BJ (cell line): ENCODE measurements at regions not wholly inside any gene's neighbourhood (a gene's known extent, or its start where the extent isn't known, plus 50 kb on each side); places are given as distances from the start of the nearest gene placed in this dataset.

Source experiments
- CTCF ChIA-PET: fragments of 350-600 bp; formaldehyde crosslinking; extraction: SDS; loops from one replicate; lab custom pipeline; 2021; ENCODE audit warnings: antibody characterized with exemption, inconsistent platforms; lab: Yijun Ruan, JAX
- POLR2A ChIA-PET: fragments of 300-600 bp; sonication (Branson Sonifier 250); formaldehyde crosslinking; extraction: SDS; loops from one replicate; lab custom pipeline; 2021; ENCODE audit warnings: antibody characterized with exemption; lab: Charles Lee
- DNase-seq: peaks from one replicate; pipeline ENCODE4 v3.0.0-alpha.2; 2011; ENCODE audit warnings: low read depth
- H3K27me3 ChIP-seq: 2 replicates; pipeline ENCODE4 v1.6.0; 2011; ENCODE audit warnings: low read length; ENCODE audit not compliant: control insufficient read depth, insufficient read depth
- H3K36me3 ChIP-seq: 2 replicates; pipeline ENCODE4 v1.5.1; 2011; ENCODE audit warnings: low read length; ENCODE audit not compliant: control insufficient read depth, insufficient read depth
- H3K4me3 ChIP-seq: 2 replicates; pipeline ENCODE4 v1.5.1; 2011; ENCODE audit warnings: low read depth, mild to moderate bottlenecking, control low read depth, low read length
- TF ChIP-seq, protein P1 (sequence below): IDR thresholded peaks from 2 replicates; pipeline ENCODE4 v1.5.1; 2011; ENCODE audit warnings: low read depth, mild to moderate bottlenecking, control low read depth, inconsistent platforms, low read length, moderate library complexity; ENCODE audit not compliant: insufficient read depth

DNA sequence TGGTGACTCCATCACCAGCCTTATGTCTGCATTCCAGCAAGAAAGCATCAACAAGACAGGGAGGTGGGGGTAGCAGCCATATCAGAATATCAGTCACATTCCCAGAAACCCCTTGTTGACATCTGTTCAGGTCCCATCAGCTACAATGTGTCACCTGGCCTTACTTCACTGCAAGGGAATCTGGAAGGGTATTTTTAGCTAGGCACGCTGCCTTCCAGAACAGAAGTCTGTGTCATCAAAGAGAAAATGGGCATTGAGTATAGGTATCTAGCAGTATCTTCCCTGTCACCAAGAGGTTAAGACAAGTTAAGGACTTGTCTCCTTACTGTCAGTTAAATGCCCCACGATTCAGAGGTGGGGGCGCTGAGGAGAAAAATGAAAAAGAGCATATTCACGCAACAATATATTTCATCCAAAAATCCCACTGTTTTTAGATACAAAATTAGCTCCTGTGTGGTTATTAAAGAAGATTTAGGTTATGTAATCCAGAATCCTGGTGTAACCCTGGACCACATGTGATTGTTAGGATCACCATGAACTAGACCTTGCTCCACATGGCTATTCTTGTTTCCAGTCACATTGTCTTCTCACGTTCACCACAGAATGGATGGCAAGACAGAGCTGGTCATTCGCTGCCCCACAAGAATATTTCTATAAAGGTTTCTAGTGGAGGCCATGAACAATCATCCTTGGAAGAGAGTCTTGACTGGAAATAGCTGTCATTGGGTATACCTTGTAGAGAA, 60.0 kb upstream of the PDHA1 start:
- H3K36me3 ChIP-seq, result no peaks in the 10 kb centered on the region
- H3K4me3 ChIP-seq, result no peak overlapping the region
- TF ChIP-seq, protein P1, sequence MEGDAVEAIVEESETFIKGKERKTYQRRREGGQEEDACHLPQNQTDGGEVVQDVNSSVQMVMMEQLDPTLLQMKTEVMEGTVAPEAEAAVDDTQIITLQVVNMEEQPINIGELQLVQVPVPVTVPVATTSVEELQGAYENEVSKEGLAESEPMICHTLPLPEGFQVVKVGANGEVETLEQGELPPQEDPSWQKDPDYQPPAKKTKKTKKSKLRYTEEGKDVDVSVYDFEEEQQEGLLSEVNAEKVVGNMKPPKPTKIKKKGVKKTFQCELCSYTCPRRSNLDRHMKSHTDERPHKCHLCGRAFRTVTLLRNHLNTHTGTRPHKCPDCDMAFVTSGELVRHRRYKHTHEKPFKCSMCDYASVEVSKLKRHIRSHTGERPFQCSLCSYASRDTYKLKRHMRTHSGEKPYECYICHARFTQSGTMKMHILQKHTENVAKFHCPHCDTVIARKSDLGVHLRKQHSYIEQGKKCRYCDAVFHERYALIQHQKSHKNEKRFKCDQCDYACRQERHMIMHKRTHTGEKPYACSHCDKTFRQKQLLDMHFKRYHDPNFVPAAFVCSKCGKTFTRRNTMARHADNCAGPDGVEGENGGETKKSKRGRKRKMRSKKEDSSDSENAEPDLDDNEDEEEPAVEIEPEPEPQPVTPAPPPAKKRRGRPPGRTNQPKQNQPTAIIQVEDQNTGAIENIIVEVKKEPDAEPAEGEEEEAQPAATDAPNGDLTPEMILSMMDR, result no peak
- CTCF ChIA-PET, result no interaction called here
- H3K27me3 ChIP-seq, result no peaks in the 10 kb centered on the region
- POLR2A ChIA-PET, result no interaction called here
- DNase-seq, result no peak

DNA sequence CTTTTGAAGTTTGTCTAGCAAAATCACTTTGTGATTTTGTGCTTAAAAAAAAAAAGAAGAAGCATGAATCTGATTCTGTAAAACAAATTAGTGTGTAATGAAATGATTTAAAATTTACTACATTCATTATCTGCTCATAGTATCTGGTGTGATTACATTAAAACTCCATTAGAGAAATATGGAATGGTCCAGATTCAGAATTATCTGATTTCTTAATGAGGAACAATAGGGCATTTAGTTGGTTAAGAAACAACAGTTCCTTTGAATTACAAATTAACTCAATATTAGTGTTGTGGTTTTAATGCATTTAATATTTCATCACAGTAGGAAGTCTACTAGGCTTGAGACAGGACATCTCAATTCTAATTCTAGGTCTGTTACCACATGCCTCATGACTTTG, 57.9 kb upstream of the PDHA1 start:
- ChIA-PET CTCF (no interaction called here), POLR2A (no interaction called here)
- H3K36me3 ChIP-seq, result no peaks in the 10 kb centered on the region
- TF ChIP-seq, protein P1, result no peak
- no peak overlapping the region for H3K4me3 ChIP-seq
- H3K27me3 ChIP-seq, result no peaks in the 10 kb centered on the region
- DNase-seq, result no peak

DNA sequence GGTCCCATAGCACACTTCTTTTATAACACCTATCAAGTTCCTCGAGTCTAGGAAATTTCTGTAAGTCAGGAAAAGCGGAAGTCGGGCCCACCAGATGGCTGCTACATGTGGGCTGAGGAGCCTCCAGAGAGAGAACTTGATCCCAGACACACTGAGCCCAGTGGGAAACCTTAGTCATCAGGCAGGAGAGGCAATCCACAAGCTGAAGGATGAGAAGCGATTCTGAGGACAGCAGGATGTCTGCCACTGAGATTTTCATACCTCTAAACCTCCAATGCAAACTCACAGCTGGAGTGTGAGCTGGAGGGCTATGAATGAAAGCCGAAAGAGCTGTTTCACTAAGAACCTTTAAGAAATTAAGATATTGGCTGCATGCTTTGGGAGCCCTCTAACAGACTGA, 52.6 kb upstream of the PDHA1 start:
- no peaks in the 10 kb centered on the region for H3K36me3 ChIP-seq
- H3K27me3 ChIP-seq, result no peaks in the 10 kb centered on the region; the same call in 1 of the 2 replicates
- POLR2A ChIA-PET, result no interaction called here
- CTCF ChIA-PET, result no interaction called here
- TF ChIP-seq, protein P1, result no peak
- H3K4me3 ChIP-seq, result no peak overlapping the region
- no peak for DNase-seq

DNA sequence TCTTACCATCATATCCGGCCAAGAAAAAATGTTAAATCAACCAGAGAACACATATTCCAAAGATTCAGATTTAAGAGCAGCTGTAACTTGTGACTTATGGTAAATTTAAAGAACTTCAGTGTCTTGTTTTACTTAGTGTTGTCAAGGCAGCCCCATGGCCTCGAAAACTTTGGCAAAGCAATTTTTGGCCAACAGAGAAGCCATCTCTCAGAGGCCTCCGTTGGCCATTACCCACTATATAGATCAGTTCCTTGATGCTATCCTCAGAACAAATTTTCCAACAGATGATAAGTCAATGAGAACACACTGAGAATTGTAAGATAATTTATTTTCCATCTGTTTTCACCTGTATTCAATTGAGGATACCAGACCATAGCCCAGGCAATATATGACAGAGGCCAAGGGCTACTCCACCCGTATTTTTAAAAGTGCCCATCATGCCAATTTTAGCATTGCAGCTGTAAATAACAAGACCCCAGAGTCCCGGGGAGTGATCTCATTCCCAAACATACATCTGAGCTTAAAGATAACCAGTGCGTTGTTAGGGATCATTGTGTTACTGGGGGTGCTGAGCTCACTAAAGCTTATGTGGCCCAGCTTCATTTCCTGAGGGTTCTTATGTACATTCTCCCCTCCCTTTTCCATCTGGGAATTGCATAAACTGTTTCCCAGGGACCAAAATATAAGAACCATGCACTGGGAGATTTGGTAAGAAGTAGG, 50.0 kb upstream of the PDHA1 start:
- TF ChIP-seq, protein P1, result no peak
- ChIA-PET POLR2A (no interaction called here), CTCF (no interaction called here)
- no peak for DNase-seq
- Histone ChIP-seq H3K36me3 (no peaks in the 10 kb centered on the region), H3K27me3 (no peaks in the 10 kb centered on the region; the same call in 1 of the 2 replicates), H3K4me3 (no peak overlapping the region)
